Muscle of leg (tissue), 3 donors: ENCODE measurements at regions not wholly inside any gene's neighbourhood (a gene's known extent, or its start where the extent isn't known, plus 50 kb on each side); places are given as distances from the start of the nearest gene placed in this dataset.

Source experiments
- DNase-seq: peaks from one replicate; pipeline ENCODE4 v3.0.0; 2013
- H3K27ac ChIP-seq: one replicate; pipeline ENCODE4 v1.5.1; 2013; ENCODE audit warnings: mild to moderate bottlenecking, low read length, control low read depth
- H3K27me3 ChIP-seq: one replicate; pipeline ENCODE4 v1.6.1; 2013; ENCODE audit warnings: low read length; ENCODE audit not compliant: control insufficient read depth, insufficient read depth
- H3K36me3 ChIP-seq: one replicate; pipeline ENCODE4 v1.6.1; 2013; ENCODE audit warnings: low read length; ENCODE audit not compliant: control insufficient read depth, insufficient read depth
- H3K4me1 ChIP-seq: one replicate; pipeline ENCODE4 v1.6.1; 2013; ENCODE audit warnings: low read length; ENCODE audit not compliant: control insufficient read depth, insufficient read depth
- H3K4me3 ChIP-seq: one replicate; pipeline ENCODE4 v1.5.1; 2013; ENCODE audit warnings: low read length, control low read depth
- H3K9me3 ChIP-seq: replicated peaks from 2 replicates; pipeline ENCODE4 v1.6.1; 2013; ENCODE audit warnings: low read depth, low read length; ENCODE audit not compliant: control insufficient read depth
- WGBS: methylation state at CpG from one replicate; pipeline ENCODE4 v1.1.5; 2013; ENCODE audit warnings: missing lambda C conversion rate; ENCODE audit not compliant: insufficient coverage; 5-methylcytosine and 5-hydroxymethylcytosine counted together

GRCh38 chr10:69731698-69732097 is 70.0 kb upstream of the COL13A1 start:
- no peak overlapping the region for H3K4me3 ChIP-seq
- H3K27ac ChIP-seq = no peak overlapping the region
- H3K36me3 ChIP-seq = no peaks in the 10 kb centered on the region
- 67% methylated on average over 1 of the region's 8 CpGs for WGBS
- H3K9me3 ChIP-seq = no peaks in the 10 kb centered on the region
- no peak for DNase-seq
- H3K27me3 ChIP-seq = peaks cover 21% of the 10 kb centered on the region
- H3K4me1 ChIP-seq = peaks cover 70% of the 10 kb centered on the region

- Histone ChIP-seq H3K9me3 (no peaks in the 10 kb centered on the region), H3K4me3 (no peak overlapping the region), H3K27me3 (peaks cover 20% of the 10 kb centered on the region), H3K27ac (no peak overlapping the region), H3K4me1 (peaks cover 75% of the 10 kb centered on the region), H3K36me3 (no peaks in the 10 kb centered on the region)
- 70% methylated on average over 9 of the region's 16 CpGs for WGBS
- peak; percentile 22 for DNase-seq
Observed at GRCh38 chr10:69732147-69732825, 69.4 kb upstream of the COL13A1 start.

GRCh38 chr10:69732826-69733150 is 68.9 kb upstream of the COL13A1 start:
- H3K4me1 ChIP-seq = peaks cover 80% of the 10 kb centered on the region
- H3K27me3 ChIP-seq = peaks cover 22% of the 10 kb centered on the region
- WGBS = 87% methylated on average over 6 of the region's 6 CpGs
- no peaks in the 10 kb centered on the region for H3K36me3 ChIP-seq
- H3K9me3 ChIP-seq = no peaks in the 10 kb centered on the region
- DNase-seq = no peak
- H3K4me3 ChIP-seq = no peak overlapping the region
- no peak overlapping the region for H3K27ac ChIP-seq

GRCh38 chr10:69733791-69734261 is 67.9 kb upstream of the COL13A1 start:
- no peaks in the 10 kb centered on the region for H3K36me3 ChIP-seq
- peaks cover 77% of the 10 kb centered on the region for H3K4me1 ChIP-seq
- H3K4me3 ChIP-seq = no peak overlapping the region
- DNase-seq = no peak
- H3K9me3 ChIP-seq = no peaks in the 10 kb centered on the region
- no CpG with 5 or more reads among the region's 4 CpGs for WGBS
- peaks cover 20% of the 10 kb centered on the region for H3K27me3 ChIP-seq
- H3K27ac ChIP-seq = no peak overlapping the region

GRCh38 chr10:69734416-69734796 is 67.3 kb upstream of the COL13A1 start:
- Histone ChIP-seq H3K4me1 (peaks cover 81% of the 10 kb centered on the region), H3K36me3 (no peaks in the 10 kb centered on the region), H3K27me3 (peaks cover 18% of the 10 kb centered on the region), H3K4me3 (no peak overlapping the region), H3K27ac (no peak overlapping the region), H3K9me3 (no peaks in the 10 kb centered on the region)
- WGBS = 90% methylated on average over 5 of the region's 8 CpGs
- DNase-seq = no peak

- Histone ChIP-seq H3K36me3 (no peaks in the 10 kb centered on the region), H3K9me3 (no peaks in the 10 kb centered on the region), H3K27me3 (peaks cover 18% of the 10 kb centered on the region), H3K4me1 (peaks cover 81% of the 10 kb centered on the region), H3K27ac (no peak overlapping the region), H3K4me3 (no peak overlapping the region)
- WGBS = 75% methylated on average over 6 of the region's 9 CpGs
- peak; percentile 52 for DNase-seq
Observed at GRCh38 chr10:69734797-69735468, 66.8 kb upstream of the COL13A1 start.

- WGBS = 78% methylated on average over 7 of the region's 12 CpGs
Observed at GRCh38 chr10:69736886-69737641, 64.6 kb upstream of the COL13A1 start.

GRCh38 chr10:69738071-69738470 is 63.6 kb upstream of the COL13A1 start:
- H3K36me3 ChIP-seq = no peaks in the 10 kb centered on the region
- WGBS = 62% methylated on average over 4 of the region's 5 CpGs
- no peak overlapping the region for H3K4me3 ChIP-seq
- H3K4me1 ChIP-seq = peaks cover 50% of the 10 kb centered on the region
- no peak for DNase-seq
- H3K27ac ChIP-seq = no peak overlapping the region
- no peaks in the 10 kb centered on the region for H3K9me3 ChIP-seq
- H3K27me3 ChIP-seq = peaks cover 19% of the 10 kb centered on the region

More at GRCh38 chr10:69736886-69737641, 64.6 kb upstream of the COL13A1 start:
- DNase-seq = peak; percentile 63
- H3K4me3 ChIP-seq = no peak overlapping the region
- peaks cover 21% of the 10 kb centered on the region for H3K27me3 ChIP-seq
- H3K36me3 ChIP-seq = no peaks in the 10 kb centered on the region
- peaks cover 60% of the 10 kb centered on the region for H3K4me1 ChIP-seq
- no peaks in the 10 kb centered on the region for H3K9me3 ChIP-seq
- peak overlapping the region; percentile 39 for H3K27ac ChIP-seq

GRCh38 chr10:69738858-69739435 is 62.8 kb upstream of the COL13A1 start:
- Histone ChIP-seq H3K4me1 (peaks cover 42% of the 10 kb centered on the region), H3K27ac (no peak overlapping the region), H3K4me3 (no peak overlapping the region), H3K9me3 (no peaks in the 10 kb centered on the region), H3K27me3 (peaks cover 12% of the 10 kb centered on the region), H3K36me3 (no peaks in the 10 kb centered on the region)
- 100% methylated on average over 2 of the region's 6 CpGs for WGBS
- no peak for DNase-seq

- peaks cover 17% of the 10 kb centered on the region for H3K27me3 ChIP-seq
- WGBS = 64% methylated on average over 3 of the region's 7 CpGs
- no peak for DNase-seq
- no peaks in the 10 kb centered on the region for H3K9me3 ChIP-seq
- no peaks in the 10 kb centered on the region for H3K36me3 ChIP-seq
- no peak overlapping the region for H3K4me3 ChIP-seq
- no peak overlapping the region for H3K27ac ChIP-seq
- H3K4me1 ChIP-seq = peaks cover 38% of the 10 kb centered on the region
Observed at GRCh38 chr10:69739634-69740033, 62.1 kb upstream of the COL13A1 start.
